ENCODE measurements at regions not wholly inside any gene's neighbourhood (a gene's known extent, or its start where the extent isn't known, plus 50 kb on each side); places are given as distances from the start of the nearest gene placed in this dataset.
"Not testable (repeated sequence)": the region's sequence is repeated elsewhere in the genome, so short reads cannot be mapped to it uniquely, and the experiment has no call there.

DNA sequence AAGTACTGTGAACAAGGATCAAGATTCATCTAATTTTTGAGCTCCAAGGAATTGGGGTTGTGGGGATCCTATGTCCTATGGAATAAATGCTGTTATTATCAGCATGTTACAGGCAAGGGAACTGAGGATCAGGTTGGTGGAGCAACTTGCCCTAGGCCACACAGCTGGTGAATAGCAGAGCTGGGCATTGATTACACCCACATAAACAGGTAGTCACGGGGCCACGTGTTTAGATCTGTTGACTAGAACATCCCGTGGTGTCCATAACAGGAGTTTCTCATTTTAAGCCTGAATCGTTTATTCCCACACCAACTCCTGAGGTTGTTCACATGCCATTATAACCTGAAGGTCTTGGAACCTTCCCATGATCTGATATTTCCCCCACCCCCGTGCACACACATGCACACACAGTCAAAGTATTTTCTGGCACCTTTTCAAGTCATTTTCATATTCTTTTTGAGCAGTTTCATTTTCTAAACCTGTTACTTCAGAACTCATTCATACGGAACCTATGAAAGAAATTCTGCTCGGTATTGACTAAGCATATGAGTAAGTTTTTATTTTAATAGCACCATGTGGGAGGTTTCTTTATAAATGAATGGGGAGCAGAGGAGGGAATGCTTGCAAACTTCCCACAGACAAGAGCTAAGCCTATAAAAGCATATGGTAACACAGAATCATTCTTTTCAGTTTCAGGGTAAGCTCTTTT lies 338.1 kb downstream of the ANAPC1 start:
- H3K4me3 ChIP-seq; ATAC-seq; H3K9me3 ChIP-seq; H3K27ac ChIP-seq; H3K4me1 ChIP-seq; DNase-seq; H3K27me3 ChIP-seq; H3K36me3 ChIP-seq; intact Hi-C loops (cut with DNase I; ENCODE audit: low total_unique reads); in situ Hi-C loops (cut with MboI; ENCODE audit: low sequenced_read_pairs in 4 of 4): not testable (repeated sequence)

DNA sequence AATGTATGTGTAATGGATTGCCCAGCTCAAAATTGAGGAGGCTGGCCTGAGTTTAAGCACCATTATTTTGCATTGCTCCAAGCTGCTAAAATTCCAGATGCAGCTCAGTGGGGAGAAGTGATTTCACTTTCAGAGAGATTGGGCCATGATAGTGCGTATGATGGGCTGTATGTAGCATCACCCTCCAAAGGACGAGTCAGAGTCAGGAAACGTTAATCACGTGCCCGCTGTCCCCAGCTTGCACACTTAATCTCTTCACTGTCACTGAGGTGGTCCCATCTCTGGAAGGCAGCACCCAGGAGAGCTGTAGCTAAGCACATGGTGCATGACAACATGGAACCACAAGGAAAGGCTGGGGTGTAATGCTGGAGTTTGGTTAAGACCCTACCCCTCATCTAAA lies 337.4 kb downstream of the ANAPC1 start:
- intact Hi-C loops (cut with DNase I; ENCODE audit: low total_unique reads); ATAC-seq; H3K4me3 ChIP-seq; H3K4me1 ChIP-seq; H3K9me3 ChIP-seq; H3K27me3 ChIP-seq; H3K36me3 ChIP-seq; in situ Hi-C loops (cut with MboI; ENCODE audit: low sequenced_read_pairs in 4 of 4); DNase-seq; H3K27ac ChIP-seq: not testable (repeated sequence)

GRCh38 chr2:111549174-111549573 lies 334.8 kb downstream of the ANAPC1 start:
- in situ Hi-C loops (cut with MboI; ENCODE audit: low sequenced_read_pairs in 4 of 4); ATAC-seq: not testable (repeated sequence)

GRCh38 chr2:111551428-111551827 lies 332.6 kb downstream of the ANAPC1 start:
- in situ Hi-C loops (cut with MboI; ENCODE audit: low sequenced_read_pairs in 4 of 4); H3K36me3 ChIP-seq; intact Hi-C loops (cut with DNase I; ENCODE audit: low total_unique reads); H3K4me3 ChIP-seq; H3K27me3 ChIP-seq; H3K4me1 ChIP-seq; H3K9me3 ChIP-seq; DNase-seq; H3K27ac ChIP-seq; ATAC-seq: not testable (repeated sequence)

More at GRCh38 chr2:111549174-111549573, 334.8 kb downstream of the ANAPC1 start:
- H3K9me3 ChIP-seq; intact Hi-C loops (cut with DNase I; ENCODE audit: low total_unique reads); H3K4me1 ChIP-seq; H3K4me3 ChIP-seq; H3K27ac ChIP-seq; H3K36me3 ChIP-seq; DNase-seq; H3K27me3 ChIP-seq: not testable (repeated sequence)

DNA sequence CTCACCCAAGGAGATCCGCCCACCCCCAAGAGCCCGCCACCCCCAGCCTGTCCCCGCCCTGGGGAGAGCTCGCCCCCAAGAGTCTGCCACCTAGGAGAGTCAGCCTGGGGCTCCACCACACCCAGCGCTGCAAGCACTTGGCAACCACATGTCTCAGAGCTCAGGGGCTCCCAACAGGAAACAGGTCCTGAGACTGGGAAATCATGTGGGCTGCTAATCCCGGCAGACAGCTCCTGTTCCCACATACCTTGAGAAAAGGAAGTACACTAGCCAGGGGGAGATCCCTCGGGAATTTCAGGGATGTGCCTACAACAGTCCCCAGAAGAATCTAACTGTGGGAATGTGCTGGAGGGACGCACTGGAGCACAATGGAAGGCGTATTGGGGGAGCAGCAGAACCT lies 331.4 kb downstream of the ANAPC1 start:
- H3K4me3 ChIP-seq; H3K4me1 ChIP-seq; H3K27me3 ChIP-seq; H3K36me3 ChIP-seq; intact Hi-C loops (cut with DNase I; ENCODE audit: low total_unique reads); DNase-seq; H3K27ac ChIP-seq; in situ Hi-C loops (cut with MboI; ENCODE audit: low sequenced_read_pairs in 4 of 4); H3K9me3 ChIP-seq: not testable (repeated sequence)
- peak in 1 of 2 donors; percentile 33 for ATAC-seq

DNA sequence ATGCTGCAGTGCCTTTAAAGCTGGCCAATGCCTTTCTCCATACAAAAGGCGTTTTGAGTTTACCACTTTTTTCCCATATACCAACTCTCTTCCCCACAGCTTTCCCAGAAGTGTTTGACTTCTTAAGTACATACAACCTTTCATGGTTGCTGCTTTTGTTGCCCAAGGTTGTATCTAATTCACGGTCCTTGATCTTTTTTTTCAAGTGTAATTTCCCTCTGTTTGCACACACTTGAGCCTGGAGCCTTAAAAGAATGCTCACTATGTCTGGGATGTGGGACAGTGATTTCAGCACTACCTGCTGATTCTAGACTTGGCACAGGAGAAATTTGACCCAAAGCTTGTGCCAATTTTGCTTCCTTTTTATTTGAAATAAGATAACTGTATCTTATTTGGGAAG lies 324.7 kb downstream of the ANAPC1 start:
- H3K27me3 ChIP-seq; in situ Hi-C loops (cut with MboI; ENCODE audit: low sequenced_read_pairs in 4 of 4); H3K27ac ChIP-seq; H3K4me1 ChIP-seq; ATAC-seq; H3K36me3 ChIP-seq; intact Hi-C loops (cut with DNase I; ENCODE audit: low total_unique reads); DNase-seq; H3K4me3 ChIP-seq; H3K9me3 ChIP-seq: not testable (repeated sequence)

DNA sequence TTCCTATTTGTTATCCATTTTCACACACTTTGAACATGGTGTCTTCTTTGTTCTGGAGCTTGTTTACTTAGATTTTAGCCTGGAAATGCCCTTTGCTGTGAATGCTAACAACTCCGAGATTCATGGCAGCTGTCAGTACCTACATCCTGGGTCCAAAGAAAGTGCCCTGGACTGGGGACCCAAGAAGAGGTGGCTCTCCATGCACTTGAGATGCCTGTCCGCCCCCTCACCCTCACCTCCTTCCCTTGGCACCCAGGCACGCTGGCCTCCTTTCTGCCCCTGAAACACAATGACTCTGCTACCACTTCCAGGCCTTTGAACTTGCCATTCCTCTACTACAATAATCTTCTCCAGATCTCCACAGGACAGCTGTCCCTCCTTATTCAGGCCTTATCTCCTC lies 324.2 kb downstream of the ANAPC1 start:
- in situ Hi-C loops (cut with MboI; ENCODE audit: low sequenced_read_pairs in 4 of 4); H3K4me3 ChIP-seq: not testable (repeated sequence)

DNA sequence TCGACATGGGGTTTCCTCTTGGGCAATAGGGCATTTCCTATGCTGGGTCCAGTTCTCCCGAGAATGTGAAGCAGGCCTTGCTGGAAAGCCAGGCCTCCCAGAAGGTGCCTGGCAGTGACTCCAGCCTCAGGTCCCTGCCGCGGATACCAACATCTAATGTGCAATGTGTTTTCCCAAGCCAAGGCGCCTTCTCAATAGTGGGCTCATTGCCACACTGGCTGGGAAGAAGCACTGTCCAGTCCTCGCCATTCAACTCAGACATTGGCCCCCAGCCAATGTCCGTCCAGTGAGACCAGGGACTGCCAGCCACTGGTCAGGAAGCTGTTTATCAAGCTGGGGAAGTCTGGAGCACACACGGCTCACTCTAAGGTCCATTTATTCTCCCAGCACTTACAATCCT lies 317.9 kb downstream of the ANAPC1 start:
- in situ Hi-C loops (cut with MboI; ENCODE audit: low sequenced_read_pairs in 4 of 4); H3K4me3 ChIP-seq; H3K36me3 ChIP-seq; H3K4me1 ChIP-seq; H3K27me3 ChIP-seq; H3K27ac ChIP-seq; H3K9me3 ChIP-seq; intact Hi-C loops (cut with DNase I; ENCODE audit: low total_unique reads): not testable (repeated sequence)
- ATAC-seq: peak; percentile 61 to 69
- DNase-seq: peak; percentile 8 to 47

More for the DNA sequence above, 324.2 kb downstream of the ANAPC1 start:
- DNase-seq; H3K9me3 ChIP-seq; H3K27me3 ChIP-seq; intact Hi-C loops (cut with DNase I; ENCODE audit: low total_unique reads); H3K4me1 ChIP-seq; H3K27ac ChIP-seq; H3K36me3 ChIP-seq; ATAC-seq: not testable (repeated sequence)

DNA sequence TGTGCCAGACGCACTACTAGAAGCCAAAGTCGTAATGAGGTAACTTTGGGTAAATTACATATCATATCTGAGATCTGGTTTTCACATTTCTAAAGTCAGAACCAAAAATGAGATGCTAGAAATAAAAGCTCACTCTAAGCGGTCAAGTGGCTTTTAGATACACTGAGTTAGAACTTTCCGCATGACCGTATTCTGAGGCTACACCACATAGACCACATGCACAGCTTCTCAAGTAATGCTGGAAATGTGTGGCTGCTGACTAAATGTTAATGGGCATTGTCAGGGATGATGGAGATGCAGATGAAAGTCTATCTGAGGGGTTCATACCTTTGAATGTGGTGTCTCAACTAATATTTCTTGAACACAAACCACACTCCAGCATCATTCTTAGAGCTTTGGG lies 316.8 kb downstream of the ANAPC1 start:
- H3K4me3 ChIP-seq; H3K9me3 ChIP-seq; H3K27me3 ChIP-seq; in situ Hi-C loops (cut with MboI; ENCODE audit: low sequenced_read_pairs in 4 of 4); intact Hi-C loops (cut with DNase I; ENCODE audit: low total_unique reads); H3K36me3 ChIP-seq; ATAC-seq; H3K4me1 ChIP-seq; H3K27ac ChIP-seq; DNase-seq: not testable (repeated sequence)

DNA sequence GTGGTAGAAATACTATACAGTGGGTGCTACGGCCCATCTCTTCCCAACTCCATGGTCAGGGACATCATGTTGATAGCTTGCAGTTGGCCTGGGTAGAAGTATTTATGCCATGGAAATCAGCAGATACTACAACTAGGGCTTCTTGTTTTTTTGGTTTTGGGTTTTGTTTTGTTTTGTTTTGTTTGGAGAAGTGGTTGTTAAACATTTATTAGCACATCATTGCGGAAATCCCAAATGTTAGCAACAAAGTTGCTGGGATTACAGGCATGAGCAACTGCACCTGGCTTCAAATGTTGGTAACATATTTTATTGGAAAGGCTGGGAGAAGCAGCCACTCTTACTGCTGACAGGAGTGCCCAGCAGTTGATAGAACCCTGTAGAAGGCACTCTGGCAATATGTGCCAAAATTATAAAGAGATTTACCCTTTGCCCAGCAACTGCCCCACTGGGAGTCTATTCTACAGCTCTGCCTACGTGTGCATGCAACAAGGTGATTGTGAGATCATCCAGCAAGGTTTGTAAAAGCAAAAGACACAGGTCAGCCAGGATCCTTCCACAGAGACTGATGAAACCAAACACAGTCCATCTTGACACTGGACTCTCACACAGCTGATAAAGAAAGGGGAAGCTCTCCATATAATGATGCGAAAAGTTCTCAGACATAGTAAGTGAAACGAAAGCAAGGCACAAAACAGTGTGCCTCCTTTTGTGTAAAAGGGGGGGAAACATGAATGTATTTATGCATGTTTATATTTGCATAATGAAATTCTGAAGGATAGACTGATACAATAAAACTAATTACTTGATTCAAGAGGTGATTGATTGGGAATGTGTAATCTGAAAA lies 314.4 kb downstream of the ANAPC1 start:
- H3K4me1 ChIP-seq; H3K27me3 ChIP-seq; H3K27ac ChIP-seq; H3K36me3 ChIP-seq; DNase-seq; in situ Hi-C loops (cut with MboI; ENCODE audit: low sequenced_read_pairs in 4 of 4); ATAC-seq; H3K9me3 ChIP-seq; H3K4me3 ChIP-seq; intact Hi-C loops (cut with DNase I; ENCODE audit: low total_unique reads): not testable (repeated sequence)

GRCh38 chr2:111570300-111571114 lies 313.5 kb downstream of the ANAPC1 start:
- in situ Hi-C loops (cut with MboI; ENCODE audit: low sequenced_read_pairs in 4 of 4); H3K36me3 ChIP-seq; H3K27ac ChIP-seq; H3K4me1 ChIP-seq; H3K9me3 ChIP-seq; H3K4me3 ChIP-seq; ATAC-seq; DNase-seq; H3K27me3 ChIP-seq; intact Hi-C loops (cut with DNase I; ENCODE audit: low total_unique reads): not testable (repeated sequence)
